Sigmoid colon (tissue), 4 donors: ENCODE measurements at regions not wholly inside any gene's neighbourhood (a gene's known extent, or its start where the extent isn't known, plus 50 kb on each side); places are given as distances from the start of the nearest gene placed in this dataset.

Experiments used
- CTCF ChIP-seq, 4 experiments: fragments of 450-650 bp in 3 of 4; fragments of 200-600 bp in 1 of 4; IDR thresholded peaks; one replicate each; pipeline ENCODE4 v1.5.1; 2016 to 2019; ENCODE audit warnings: antibody characterized with exemption in 4 of 4, mild to moderate bottlenecking in 3 of 4, moderate library complexity in 2 of 4
- POLR2A ChIP-seq, 2 donors: fragments of 450-650 bp; IDR thresholded peaks; one replicate each; pipeline ENCODE4 v1.6.1; 2016; ENCODE audit warnings: antibody characterized with exemption in 2 of 2, mild to moderate bottlenecking in 2 of 2, moderate library complexity in 2 of 2
- POLR2AphosphoS5 ChIP-seq, 4 donors: sonication (generic); formaldehyde crosslinking; IDR thresholded peaks; one replicate each; pipeline ENCODE4 v1.6.1; 2017; ENCODE audit warnings: antibody characterized with exemption in 4 of 4

GRCh38 chr17:77838748-77839697 lies 119.5 kb upstream of the TNRC6C start:
- TF ChIP-seq POLR2A (IDR thresholded peaks at IDR 0.05) (no peak), CTCF (IDR thresholded peaks at IDR 0.05) (no peak), POLR2AphosphoS5 (IDR thresholded peaks at IDR 0.05) (no peak)
